HFFc6 (cell line): ENCODE measurements at regions not wholly inside any gene's neighbourhood (a gene's known extent, or its start where the extent isn't known, plus 50 kb on each side); places are given as distances from the start of the nearest gene placed in this dataset.

ENCODE experiments used
- DNase-seq: peaks from one replicate; pipeline ENCODE4 v3.0.0-alpha.2; 2018
- H3K27ac Mint-ChIP-seq: 2 replicates; pipeline ENCODE4 v1.8.0; 2020; ENCODE audit warnings: mild to moderate bottlenecking, mixed read lengths
- H3K27me3 Mint-ChIP-seq: 2 replicates; pipeline ENCODE4 v1.8.0; 2021; ENCODE audit warnings: mild to moderate bottlenecking, moderate library complexity, mixed read lengths; ENCODE audit not compliant: insufficient read depth
- H3K36me3 Mint-ChIP-seq: 2 replicates; pipeline ENCODE4 v1.8.0; 2021; ENCODE audit warnings: low read depth, mixed read lengths
- H3K4me1 Mint-ChIP-seq: 2 replicates; pipeline ENCODE4 v1.8.0; 2020; ENCODE audit warnings: low read depth, mixed read lengths
- H3K4me3 Mint-ChIP-seq: 2 replicates; pipeline ENCODE4 v1.8.0; 2020; ENCODE audit warnings: mild to moderate bottlenecking, moderate library complexity, mixed read lengths
- H3K9me3 Mint-ChIP-seq: 2 replicates; pipeline ENCODE4 v1.8.0; 2020; ENCODE audit warnings: mild to moderate bottlenecking, mixed read lengths
- TF ChIP-seq, protein P1 (sequence below): fragments of 200-600 bp; sonication (generic); IDR thresholded peaks from 2 replicates; pipeline ENCODE4 v1.5.0; 2021; ENCODE audit warnings: antibody characterized with exemption, mild to moderate bottlenecking

DNA sequence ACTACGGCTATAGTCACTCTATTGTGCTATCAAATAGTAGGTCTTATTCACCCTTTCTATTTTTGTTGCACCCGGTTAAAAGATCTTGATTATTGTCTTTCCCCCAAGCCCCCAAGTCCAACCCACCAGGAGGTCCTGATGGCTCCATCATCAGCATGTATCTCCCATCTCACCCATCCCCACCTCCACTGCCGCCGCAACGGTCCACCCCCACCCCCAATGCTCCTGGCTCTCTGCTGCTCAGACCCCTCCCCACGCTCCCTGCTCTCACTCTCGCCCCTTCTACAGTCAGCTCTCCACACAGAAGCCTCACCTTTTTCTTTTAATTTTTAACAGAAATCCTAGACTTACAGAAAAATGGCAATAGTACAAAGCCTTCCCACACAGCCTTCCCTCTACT, 51.5 kb upstream of the SH3PXD2B start:
- H3K4me3 Mint-ChIP-seq = no peak overlapping the region
- TF ChIP-seq, protein P1, sequence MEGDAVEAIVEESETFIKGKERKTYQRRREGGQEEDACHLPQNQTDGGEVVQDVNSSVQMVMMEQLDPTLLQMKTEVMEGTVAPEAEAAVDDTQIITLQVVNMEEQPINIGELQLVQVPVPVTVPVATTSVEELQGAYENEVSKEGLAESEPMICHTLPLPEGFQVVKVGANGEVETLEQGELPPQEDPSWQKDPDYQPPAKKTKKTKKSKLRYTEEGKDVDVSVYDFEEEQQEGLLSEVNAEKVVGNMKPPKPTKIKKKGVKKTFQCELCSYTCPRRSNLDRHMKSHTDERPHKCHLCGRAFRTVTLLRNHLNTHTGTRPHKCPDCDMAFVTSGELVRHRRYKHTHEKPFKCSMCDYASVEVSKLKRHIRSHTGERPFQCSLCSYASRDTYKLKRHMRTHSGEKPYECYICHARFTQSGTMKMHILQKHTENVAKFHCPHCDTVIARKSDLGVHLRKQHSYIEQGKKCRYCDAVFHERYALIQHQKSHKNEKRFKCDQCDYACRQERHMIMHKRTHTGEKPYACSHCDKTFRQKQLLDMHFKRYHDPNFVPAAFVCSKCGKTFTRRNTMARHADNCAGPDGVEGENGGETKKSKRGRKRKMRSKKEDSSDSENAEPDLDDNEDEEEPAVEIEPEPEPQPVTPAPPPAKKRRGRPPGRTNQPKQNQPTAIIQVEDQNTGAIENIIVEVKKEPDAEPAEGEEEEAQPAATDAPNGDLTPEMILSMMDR = no peak
- H3K9me3 Mint-ChIP-seq = no peaks in the 10 kb centered on the region
- no peak overlapping the region for H3K27ac Mint-ChIP-seq
- peaks cover 59% of the 10 kb centered on the region for H3K27me3 Mint-ChIP-seq
- DNase-seq = no peak
- no peaks in the 10 kb centered on the region for H3K4me1 Mint-ChIP-seq
- H3K36me3 Mint-ChIP-seq = no peaks in the 10 kb centered on the region

DNA sequence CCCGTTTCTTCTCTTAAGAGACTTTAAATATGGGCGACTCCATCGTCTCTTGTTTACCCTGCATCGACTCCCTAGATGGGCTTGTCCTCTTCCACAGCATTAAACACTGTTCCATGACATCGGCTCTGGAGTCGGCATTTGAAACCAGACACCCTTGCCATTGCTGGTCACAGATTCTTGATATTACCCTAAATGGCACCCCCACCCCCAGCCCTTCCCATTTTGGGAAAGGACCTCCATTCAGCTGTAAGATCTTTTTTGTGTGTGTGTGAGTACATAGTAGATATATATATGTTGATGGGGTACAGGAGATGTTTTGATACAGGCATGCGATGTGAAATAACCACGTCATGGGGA, 51.1 kb upstream of the SH3PXD2B start:
- no peaks in the 10 kb centered on the region for H3K9me3 Mint-ChIP-seq
- no peak overlapping the region for H3K27ac Mint-ChIP-seq

DNA sequence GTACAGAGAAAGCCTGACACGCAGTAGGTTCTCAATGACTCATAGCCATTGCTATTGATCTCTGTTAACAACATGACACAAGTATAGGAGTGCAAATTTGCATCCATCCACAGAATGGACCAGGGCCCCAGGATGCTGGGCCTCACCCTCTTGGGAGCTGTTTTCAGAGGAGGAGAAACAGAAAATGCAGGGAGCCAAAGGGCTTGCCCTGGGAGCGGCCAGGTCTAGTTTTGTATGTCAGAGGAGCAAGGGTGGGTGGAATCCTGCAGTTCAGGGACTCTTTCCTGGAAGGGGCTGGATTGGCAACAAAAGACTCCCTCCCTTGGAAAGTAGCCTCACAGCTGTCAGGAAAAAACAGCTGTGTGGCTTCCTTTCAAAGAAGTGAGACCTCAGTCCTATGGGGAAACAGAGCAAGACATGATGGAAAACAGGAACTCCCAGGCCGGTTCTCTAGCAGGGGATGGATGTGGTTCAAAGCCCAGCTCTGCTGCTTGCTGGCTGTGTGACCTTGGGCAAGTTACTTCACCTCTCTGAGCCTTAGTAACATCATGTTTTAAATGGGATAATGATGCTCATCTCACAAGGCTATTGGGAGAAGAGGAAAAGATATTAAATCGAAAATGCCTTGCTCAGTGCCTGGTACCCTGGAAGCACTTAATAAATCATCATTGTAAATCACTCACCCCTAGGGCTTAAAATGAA, 50.5 kb upstream of the SH3PXD2B start:
- H3K9me3 Mint-ChIP-seq = no peaks in the 10 kb centered on the region
- H3K4me1 Mint-ChIP-seq = no peaks in the 10 kb centered on the region
- no peak for DNase-seq
- TF ChIP-seq, protein P1 = no peak
- no peak overlapping the region for H3K27ac Mint-ChIP-seq
- no peaks in the 10 kb centered on the region for H3K36me3 Mint-ChIP-seq
- H3K4me3 Mint-ChIP-seq = no peak overlapping the region
- peaks cover 58% of the 10 kb centered on the region for H3K27me3 Mint-ChIP-seq

More for the DNA sequence above, 51.1 kb upstream of the SH3PXD2B start:
- TF ChIP-seq, protein P1 = no peak
- Mint-ChIP-seq H3K36me3 (no peaks in the 10 kb centered on the region), H3K4me3 (no peak overlapping the region), H3K4me1 (no peaks in the 10 kb centered on the region), H3K27me3 (peaks cover 61% of the 10 kb centered on the region)
- DNase-seq = no peak

DNA sequence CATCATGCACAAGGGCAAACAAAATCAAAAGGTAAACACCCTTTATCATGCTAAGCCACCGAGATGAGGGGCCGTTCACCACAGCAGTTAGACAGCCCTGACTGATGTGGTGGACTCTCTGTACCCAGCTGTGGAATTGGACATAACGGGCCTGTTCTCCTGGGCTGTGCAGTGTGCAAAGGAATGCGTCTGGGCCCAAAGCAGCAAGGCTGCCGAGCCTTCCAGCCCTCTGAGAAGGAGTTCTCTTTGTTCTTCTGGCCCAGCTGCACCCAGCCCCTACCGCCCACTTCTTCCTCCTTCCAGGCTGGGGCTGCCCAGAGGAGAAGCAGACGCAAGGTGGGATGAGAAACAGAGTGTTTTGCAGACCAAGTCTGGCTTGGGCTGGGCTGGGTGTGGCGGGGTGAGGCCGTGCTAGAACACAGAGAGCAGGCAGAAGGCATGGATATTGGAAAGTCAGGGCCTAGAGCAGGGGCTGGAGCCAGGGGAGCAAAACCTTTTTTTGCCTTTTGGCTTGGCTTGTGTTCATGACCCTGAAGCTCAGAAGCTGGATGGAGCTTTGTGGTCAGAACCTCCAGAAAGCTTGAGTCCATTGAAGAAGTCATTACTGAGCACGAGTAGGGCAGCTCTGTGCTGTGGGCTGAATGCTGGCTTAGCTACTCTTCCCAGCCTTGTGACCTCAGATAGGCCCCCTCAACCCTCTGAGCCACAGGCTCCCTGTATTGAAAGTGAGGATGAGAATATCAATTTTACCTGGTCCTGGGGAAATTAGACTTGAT, 49.8 kb upstream of the SH3PXD2B start:
- no peaks in the 10 kb centered on the region for H3K4me1 Mint-ChIP-seq
- no peak overlapping the region for H3K27ac Mint-ChIP-seq
- TF ChIP-seq, protein P1 = no peak
- no peaks in the 10 kb centered on the region for H3K9me3 Mint-ChIP-seq
- H3K27me3 Mint-ChIP-seq = peaks cover 51% of the 10 kb centered on the region
- no peak for DNase-seq
- no peak overlapping the region for H3K4me3 Mint-ChIP-seq
- no peaks in the 10 kb centered on the region for H3K36me3 Mint-ChIP-seq
